ENCODE measurements at regions not wholly inside any gene's neighbourhood (a gene's known extent, or its start where the extent isn't known, plus 50 kb on each side); places are given as distances from the start of the nearest gene placed in this dataset.

DNA sequence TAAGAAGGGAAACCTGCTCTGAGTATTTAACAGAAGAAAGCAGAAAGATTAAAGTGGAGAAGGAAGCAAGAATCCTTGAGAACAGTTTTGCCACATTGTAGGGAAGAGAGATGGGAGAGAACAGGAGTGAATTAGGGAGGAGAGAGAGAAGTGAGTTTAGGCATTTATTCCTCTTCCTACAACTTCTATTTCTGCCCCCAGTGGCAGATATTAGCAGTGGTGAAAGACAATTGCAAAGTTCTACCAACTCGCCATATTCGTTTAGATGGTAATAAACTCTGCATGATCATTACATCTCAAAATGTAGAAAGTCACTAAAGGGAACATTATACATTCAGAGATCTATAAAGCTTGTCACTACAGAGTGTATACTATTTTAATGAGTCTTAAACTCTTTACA, 440.1 kb upstream of the TRPC7 start:
- H3K9me3 ChIP-seq (ENCODE audit: control insufficient read depth, insufficient read depth, low read depth, low read length): no peaks in the 10 kb centered on the region
- H3K4me3 ChIP-seq (ENCODE audit: low read depth, low read length): no peak overlapping the region
- no peak overlapping the region for H3K27ac ChIP-seq (ENCODE audit: extremely low read depth, low read depth, low read length)
- TF ChIP-seq ZNF623 (tag by site-specific recombination; IDR thresholded peaks at IDR 0.05) (no peak), FEZF1 (tag by site-specific recombination; IDR thresholded peaks at IDR 0.05) (no peak), ZNF626 (tag by site-specific recombination; IDR thresholded peaks at IDR 0.05) (no peak), ZFP41 (tag by site-specific recombination; IDR thresholded peaks at IDR 0.05; ENCODE audit: borderline replicate concordance) (no peak), ZNF121 (tag by site-specific recombination; IDR thresholded peaks at IDR 0.05) (no peak), KLF10 (tag by site-specific recombination; IDR thresholded peaks at IDR 0.05) (no peak), ZNF394 (tag by site-specific recombination; IDR thresholded peaks at IDR 0.05; ENCODE audit: borderline replicate concordance) (no peak), GLIS1 (tag by site-specific recombination; IDR thresholded peaks at IDR 0.05) (no peak), ZNF624 (tag by site-specific recombination; IDR thresholded peaks at IDR 0.05) (no peak), ZNF157 (tag by site-specific recombination; IDR thresholded peaks at IDR 0.05) (no peak), ZNF544 (tag by site-specific recombination; IDR thresholded peaks at IDR 0.05) (no peak), ZNF670 (tag by site-specific recombination; IDR thresholded peaks at IDR 0.05; ENCODE audit: low read depth) (no peak), ZNF843 (tag by site-specific recombination; IDR thresholded peaks at IDR 0.05) (no peak), ZNF530 (tag by site-specific recombination; IDR thresholded peaks at IDR 0.05; ENCODE audit: low read depth) (no peak), HOXA7 (CRISPR knock-in tag; IDR thresholded peaks at IDR 0.05; ENCODE audit: borderline replicate concordance) (no peak)
- TF ChIP-seq, protein P1, sequence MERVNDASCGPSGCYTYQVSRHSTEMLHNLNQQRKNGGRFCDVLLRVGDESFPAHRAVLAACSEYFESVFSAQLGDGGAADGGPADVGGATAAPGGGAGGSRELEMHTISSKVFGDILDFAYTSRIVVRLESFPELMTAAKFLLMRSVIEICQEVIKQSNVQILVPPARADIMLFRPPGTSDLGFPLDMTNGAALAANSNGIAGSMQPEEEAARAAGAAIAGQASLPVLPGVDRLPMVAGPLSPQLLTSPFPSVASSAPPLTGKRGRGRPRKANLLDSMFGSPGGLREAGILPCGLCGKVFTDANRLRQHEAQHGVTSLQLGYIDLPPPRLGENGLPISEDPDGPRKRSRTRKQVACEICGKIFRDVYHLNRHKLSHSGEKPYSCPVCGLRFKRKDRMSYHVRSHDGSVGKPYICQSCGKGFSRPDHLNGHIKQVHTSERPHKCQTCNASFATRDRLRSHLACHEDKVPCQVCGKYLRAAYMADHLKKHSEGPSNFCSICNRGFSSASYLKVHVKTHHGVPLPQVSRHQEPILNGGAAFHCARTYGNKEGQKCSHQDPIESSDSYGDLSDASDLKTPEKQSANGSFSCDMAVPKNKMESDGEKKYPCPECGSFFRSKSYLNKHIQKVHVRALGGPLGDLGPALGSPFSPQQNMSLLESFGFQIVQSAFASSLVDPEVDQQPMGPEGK (tag by site-specific recombination; IDR thresholded peaks at IDR 0.05): no peak
- TF ChIP-seq, protein P2, sequence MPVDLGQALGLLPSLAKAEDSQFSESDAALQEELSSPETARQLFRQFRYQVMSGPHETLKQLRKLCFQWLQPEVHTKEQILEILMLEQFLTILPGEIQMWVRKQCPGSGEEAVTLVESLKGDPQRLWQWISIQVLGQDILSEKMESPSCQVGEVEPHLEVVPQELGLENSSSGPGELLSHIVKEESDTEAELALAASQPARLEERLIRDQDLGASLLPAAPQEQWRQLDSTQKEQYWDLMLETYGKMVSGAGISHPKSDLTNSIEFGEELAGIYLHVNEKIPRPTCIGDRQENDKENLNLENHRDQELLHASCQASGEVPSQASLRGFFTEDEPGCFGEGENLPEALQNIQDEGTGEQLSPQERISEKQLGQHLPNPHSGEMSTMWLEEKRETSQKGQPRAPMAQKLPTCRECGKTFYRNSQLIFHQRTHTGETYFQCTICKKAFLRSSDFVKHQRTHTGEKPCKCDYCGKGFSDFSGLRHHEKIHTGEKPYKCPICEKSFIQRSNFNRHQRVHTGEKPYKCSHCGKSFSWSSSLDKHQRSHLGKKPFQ (tag by site-specific recombination; IDR thresholded peaks at IDR 0.05): no peak
- TF ChIP-seq, protein P3, sequence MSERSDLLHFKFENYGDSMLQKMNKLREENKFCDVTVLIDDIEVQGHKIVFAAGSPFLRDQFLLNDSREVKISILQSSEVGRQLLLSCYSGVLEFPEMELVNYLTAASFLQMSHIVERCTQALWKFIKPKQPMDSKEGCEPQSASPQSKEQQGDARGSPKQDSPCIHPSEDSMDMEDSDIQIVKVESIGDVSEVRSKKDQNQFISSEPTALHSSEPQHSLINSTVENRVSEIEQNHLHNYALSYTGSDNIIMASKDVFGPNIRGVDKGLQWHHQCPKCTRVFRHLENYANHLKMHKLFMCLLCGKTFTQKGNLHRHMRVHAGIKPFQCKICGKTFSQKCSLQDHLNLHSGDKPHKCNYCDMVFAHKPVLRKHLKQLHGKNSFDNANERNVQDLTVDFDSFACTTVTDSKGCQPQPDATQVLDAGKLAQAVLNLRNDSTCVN (tag by site-specific recombination; optimal IDR thresholded peaks at IDR 0.05): no peak
- TF ChIP-seq, protein P4, sequence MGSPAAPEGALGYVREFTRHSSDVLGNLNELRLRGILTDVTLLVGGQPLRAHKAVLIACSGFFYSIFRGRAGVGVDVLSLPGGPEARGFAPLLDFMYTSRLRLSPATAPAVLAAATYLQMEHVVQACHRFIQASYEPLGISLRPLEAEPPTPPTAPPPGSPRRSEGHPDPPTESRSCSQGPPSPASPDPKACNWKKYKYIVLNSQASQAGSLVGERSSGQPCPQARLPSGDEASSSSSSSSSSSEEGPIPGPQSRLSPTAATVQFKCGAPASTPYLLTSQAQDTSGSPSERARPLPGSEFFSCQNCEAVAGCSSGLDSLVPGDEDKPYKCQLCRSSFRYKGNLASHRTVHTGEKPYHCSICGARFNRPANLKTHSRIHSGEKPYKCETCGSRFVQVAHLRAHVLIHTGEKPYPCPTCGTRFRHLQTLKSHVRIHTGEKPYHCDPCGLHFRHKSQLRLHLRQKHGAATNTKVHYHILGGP (tag by site-specific recombination; IDR thresholded peaks at IDR 0.05): no peak
- POLR2A ChIA-PET: no interaction called here
- H3K4me1 ChIP-seq (ENCODE audit: control insufficient read depth, insufficient read depth, low read length): no peaks in the 10 kb centered on the region
- no peaks in the 10 kb centered on the region for H3K36me3 ChIP-seq (ENCODE audit: control insufficient read depth in 2 of 2, insufficient read depth in 1 of 2, low read length in 2 of 2)
- CTCF ChIA-PET: interaction anchor here (0.8 kb wide), 1 partner anchor 441 kb away, joined by 3 read pairs; no protein-coding TSS in a partner anchor

DNA sequence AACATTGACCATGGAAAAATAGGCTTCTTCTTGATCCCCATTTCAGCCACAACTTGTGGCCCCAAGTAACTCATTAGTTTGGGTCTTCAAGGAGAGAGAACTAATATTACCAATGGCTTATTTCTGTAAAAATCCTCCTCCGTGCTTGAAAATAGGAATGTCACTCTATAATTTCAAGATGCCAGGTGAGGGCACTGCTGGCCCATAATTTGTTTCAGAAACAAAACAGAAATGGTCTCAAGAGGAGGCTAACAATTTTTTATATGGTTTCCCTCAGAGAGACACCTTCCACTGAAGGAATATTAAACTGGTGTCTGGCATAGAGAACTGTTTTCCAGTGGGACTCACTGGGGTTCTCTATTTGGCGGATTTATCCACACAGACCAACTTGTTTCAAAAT, 437.0 kb upstream of the TRPC7 start:
- POLR2A ChIA-PET: no interaction called here
- H3K4me3 ChIP-seq (ENCODE audit: low read depth, low read length): no peak overlapping the region
- CTCF ChIA-PET: interaction anchor here (0.6 to 2.7 kb wide), 11 partner anchors 9 to 940 kb away, joined by 3 to 9 read pairs (median 4); no protein-coding TSS in a partner anchor
- TF ChIP-seq ZNF654 (tag by site-specific recombination; IDR thresholded peaks at IDR 0.05; ENCODE audit: low read depth) (peak; percentile 63), ZIC2 (tag by site-specific recombination; IDR thresholded peaks at IDR 0.05) (no peak)
- TF ChIP-seq, protein P5, sequence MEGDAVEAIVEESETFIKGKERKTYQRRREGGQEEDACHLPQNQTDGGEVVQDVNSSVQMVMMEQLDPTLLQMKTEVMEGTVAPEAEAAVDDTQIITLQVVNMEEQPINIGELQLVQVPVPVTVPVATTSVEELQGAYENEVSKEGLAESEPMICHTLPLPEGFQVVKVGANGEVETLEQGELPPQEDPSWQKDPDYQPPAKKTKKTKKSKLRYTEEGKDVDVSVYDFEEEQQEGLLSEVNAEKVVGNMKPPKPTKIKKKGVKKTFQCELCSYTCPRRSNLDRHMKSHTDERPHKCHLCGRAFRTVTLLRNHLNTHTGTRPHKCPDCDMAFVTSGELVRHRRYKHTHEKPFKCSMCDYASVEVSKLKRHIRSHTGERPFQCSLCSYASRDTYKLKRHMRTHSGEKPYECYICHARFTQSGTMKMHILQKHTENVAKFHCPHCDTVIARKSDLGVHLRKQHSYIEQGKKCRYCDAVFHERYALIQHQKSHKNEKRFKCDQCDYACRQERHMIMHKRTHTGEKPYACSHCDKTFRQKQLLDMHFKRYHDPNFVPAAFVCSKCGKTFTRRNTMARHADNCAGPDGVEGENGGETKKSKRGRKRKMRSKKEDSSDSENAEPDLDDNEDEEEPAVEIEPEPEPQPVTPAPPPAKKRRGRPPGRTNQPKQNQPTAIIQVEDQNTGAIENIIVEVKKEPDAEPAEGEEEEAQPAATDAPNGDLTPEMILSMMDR (tag by site-specific recombination; IDR thresholded peaks at IDR 0.05): peak; percentile 16; the same call in 1 of the 2 replicates
- H3K4me1 ChIP-seq (ENCODE audit: control insufficient read depth, insufficient read depth, low read length): no peaks in the 10 kb centered on the region
- no peaks in the 10 kb centered on the region for H3K9me3 ChIP-seq (ENCODE audit: control insufficient read depth, insufficient read depth, low read depth, low read length)
- no peak overlapping the region for H3K27ac ChIP-seq (ENCODE audit: extremely low read depth, low read depth, low read length)
- H3K36me3 ChIP-seq (ENCODE audit: control insufficient read depth in 2 of 2, insufficient read depth in 1 of 2, low read length in 2 of 2): no peaks in the 10 kb centered on the region

Data from HEK293 (cell line).